M059J (cell line): ENCODE measurements at regions not wholly inside any gene's neighbourhood (a gene's known extent, or its start where the extent isn't known, plus 50 kb on each side); places are given as distances from the start of the nearest gene placed in this dataset.
A peak's percentile ranks its signal among the peaks of the same experiment; 100 is the strongest.
"Not testable (repeated sequence)": the region's sequence is repeated elsewhere in the genome, so short reads cannot be mapped to it uniquely, and the experiment has no call there.

Source experiments
- DNase-seq: peaks from one replicate; pipeline ENCODE4 v3.0.0-alpha.2; 2012; ENCODE audit warnings: low read depth

DNA sequence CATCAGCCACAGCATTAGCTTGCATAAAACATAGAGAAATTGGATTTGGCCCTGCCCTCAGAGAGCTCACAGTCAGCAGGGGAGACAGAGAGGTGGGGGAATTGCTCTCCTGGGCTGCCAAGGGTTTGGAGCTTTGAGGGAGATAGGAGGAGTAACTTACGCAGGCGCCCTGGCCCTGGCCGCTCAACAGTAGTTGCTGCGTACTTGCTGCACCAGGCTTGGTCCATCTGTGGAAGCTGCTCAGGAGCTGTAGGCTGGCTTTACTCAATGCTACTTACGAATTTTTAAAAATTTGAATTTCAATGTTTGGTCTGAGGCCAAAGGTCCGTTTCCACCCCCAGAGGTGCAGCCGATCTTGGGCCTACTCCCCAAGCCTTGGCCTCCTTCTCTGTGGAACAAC, 83.3 kb downstream of the CPZ start:
- no peak for DNase-seq

DNA sequence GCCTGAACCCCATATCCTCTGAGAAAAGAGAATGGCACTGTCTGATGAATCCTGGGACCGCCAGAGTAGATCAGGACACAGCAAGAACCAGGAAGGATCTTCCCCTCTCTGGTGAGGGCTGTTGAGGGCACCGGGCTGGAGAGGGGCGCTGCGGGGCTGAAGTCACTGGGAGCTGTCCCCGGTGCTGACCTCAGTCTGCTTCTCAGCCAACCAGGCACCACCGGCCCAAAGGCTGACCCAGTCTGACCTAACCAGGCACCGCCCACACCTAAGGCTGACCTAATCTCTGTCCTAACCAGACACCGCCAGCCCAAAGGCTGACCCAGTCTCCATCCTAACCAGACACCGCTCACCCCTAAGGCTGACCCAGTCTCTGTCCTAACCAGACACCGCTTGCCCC, 82.8 kb downstream of the CPZ start:
- peak; percentile 12 for DNase-seq

DNA sequence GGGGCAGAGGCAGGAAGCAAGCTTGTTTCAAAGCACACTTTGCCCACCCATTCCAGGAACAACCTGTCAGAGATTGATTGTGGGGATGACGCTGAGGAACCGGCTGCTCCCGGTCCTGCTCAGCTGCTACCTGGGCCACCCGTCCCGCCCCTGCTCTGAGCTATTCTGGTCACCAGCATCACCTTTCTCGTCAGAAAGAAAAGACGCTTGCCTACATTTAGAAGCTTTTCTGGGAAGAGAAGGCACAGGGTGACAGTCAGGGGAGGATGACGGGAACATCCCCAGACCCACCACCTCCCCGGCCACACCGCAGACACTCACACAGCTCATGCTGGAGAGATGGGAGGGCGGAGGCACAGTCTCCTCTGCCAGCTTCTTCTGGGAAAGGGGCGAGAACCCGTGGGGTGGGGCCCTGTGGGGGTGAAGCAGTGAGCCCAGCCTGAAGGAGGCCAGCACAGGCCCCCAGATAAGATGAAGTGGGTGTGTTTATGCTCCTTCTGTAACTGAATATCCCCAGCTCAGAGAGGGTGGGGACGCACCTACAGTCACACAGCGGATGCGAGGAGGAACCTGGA, 81.8 kb downstream of the CPZ start:
- no peak for DNase-seq

DNA sequence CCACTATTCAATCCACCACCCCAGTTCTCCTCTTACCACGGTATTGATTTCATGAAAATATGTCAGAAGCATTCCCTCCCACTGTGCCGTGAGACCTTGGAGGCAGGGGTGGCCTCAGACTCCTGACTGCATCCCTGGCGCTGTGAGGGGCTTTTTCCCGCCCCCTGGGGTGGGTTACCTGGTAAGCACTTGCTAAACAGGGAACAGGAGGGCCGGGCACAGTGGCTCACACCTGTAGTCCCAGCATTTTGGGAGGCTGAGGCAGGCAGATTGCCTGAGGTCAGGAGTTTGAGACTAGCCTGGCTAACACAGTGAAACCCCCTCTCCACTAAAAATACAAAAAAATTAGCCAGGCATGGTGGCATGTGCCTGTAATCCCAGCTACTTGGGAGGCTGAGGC, 80.5 kb downstream of the CPZ start:
- DNase-seq, result not testable (repeated sequence)

DNA sequence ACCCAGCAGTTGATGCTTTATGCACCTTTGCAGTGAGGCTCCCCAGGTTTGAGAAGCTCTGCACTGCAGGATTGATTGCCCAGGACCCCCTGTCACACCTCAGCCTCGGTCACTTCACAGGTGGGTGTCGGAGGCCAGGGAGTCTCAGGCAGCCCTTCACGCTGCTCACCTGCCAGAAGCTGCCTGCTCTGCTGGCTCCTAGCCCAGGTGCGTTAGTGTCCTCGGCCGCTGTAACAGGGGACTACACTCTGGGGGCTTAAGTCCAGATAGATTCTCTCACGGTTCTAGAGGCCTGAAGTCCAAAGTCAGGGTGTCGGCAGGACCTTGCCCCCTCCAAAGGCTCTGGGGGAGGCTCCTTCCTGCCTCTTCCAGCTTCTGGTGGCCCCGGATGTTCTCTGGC, 79.9 kb downstream of the CPZ start:
- DNase-seq, result no peak

DNA sequence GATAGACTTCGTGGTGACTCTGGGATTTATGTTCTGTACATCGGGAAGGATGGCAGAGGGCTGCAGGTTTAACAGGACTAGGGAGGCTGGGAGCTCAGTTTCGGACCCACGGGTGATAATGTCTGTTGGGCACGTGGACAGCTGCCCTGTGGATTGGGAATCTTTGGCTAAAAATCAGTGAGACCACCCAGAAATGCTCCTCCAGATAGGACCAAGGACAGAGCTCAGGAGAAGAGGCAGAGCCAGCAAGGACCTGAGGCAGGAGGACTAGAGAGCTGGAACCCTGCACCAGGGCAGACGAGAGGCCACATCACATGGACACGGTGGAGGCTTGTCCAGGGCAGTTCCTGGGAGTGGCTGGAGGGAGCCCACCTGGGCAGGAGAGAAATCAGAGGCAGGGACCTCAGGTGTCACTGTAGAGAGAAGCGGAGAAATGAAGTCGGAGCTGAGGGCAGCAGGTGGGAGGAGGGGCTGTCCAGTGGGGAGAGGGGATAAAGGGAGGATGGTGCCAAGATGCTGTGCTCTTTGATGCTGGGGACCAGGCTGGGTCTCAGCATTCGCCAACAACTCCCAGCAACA, 79.2 kb downstream of the CPZ start:
- DNase-seq, result no peak
